22Rv1 (cell line): ENCODE measurements at regions not wholly inside any gene's neighbourhood (a gene's known extent, or its start where the extent isn't known, plus 50 kb on each side); places are given as distances from the start of the nearest gene placed in this dataset.

Experiments
- CTCF ChIP-seq: fragments of 450-650 bp; IDR thresholded peaks from 2 replicates; pipeline ENCODE4 v1.5.1; 2017; ENCODE audit warnings: mild to moderate bottlenecking
- ZFX ChIP-seq: fragments of 450-650 bp; IDR thresholded peaks from 2 replicates; pipeline ENCODE4 v1.6.1; 2017; ENCODE audit warnings: antibody characterized with exemption, borderline replicate concordance

- TF ChIP-seq CTCF = no peak
- no peak for TF ChIP-seq ZFX
Observed at GRCh38 chr15:59892985-59893384, 111.1 kb upstream of the FOXB1 start.
